GM12872 (cell line): ENCODE measurements at regions not wholly inside any gene's neighbourhood (a gene's known extent, or its start where the extent isn't known, plus 50 kb on each side); places are given as distances from the start of the nearest gene placed in this dataset.

ENCODE experiments used
- CTCF ChIP-seq: IDR thresholded peaks from 3 replicates; pipeline ENCODE4 v1.5.1; 2011; ENCODE audit warnings: low read depth, mild to moderate bottlenecking, low read length, moderate library complexity; ENCODE audit not compliant: insufficient read depth

GRCh38 chr6:71124340-71124739 lies 164.3 kb upstream of the OGFRL1 start:
- no peak for TF ChIP-seq CTCF

GRCh38 chr6:71125216-71125615 lies 163.4 kb upstream of the OGFRL1 start:
- no peak for TF ChIP-seq CTCF

GRCh38 chr6:71126506-71126905 lies 162.1 kb upstream of the OGFRL1 start:
- TF ChIP-seq CTCF, result no peak

- no peak for TF ChIP-seq CTCF
Observed at GRCh38 chr6:71127374-71127773, 161.2 kb upstream of the OGFRL1 start.

GRCh38 chr6:71130277-71130676 lies 158.3 kb upstream of the OGFRL1 start:
- TF ChIP-seq CTCF, result no peak

- TF ChIP-seq CTCF, result no peak
Observed at GRCh38 chr6:71134929-71135642, 153.5 kb upstream of the OGFRL1 start.

- no peak for TF ChIP-seq CTCF
Observed at GRCh38 chr6:71137973-71138372, 150.6 kb upstream of the OGFRL1 start.

GRCh38 chr6:71138376-71138775 lies 150.2 kb upstream of the OGFRL1 start:
- TF ChIP-seq CTCF, result no peak
